ENCODE measurements at regions not wholly inside any gene's neighbourhood (a gene's known extent, or its start where the extent isn't known, plus 50 kb on each side); places are given as distances from the start of the nearest gene placed in this dataset.

DNA sequence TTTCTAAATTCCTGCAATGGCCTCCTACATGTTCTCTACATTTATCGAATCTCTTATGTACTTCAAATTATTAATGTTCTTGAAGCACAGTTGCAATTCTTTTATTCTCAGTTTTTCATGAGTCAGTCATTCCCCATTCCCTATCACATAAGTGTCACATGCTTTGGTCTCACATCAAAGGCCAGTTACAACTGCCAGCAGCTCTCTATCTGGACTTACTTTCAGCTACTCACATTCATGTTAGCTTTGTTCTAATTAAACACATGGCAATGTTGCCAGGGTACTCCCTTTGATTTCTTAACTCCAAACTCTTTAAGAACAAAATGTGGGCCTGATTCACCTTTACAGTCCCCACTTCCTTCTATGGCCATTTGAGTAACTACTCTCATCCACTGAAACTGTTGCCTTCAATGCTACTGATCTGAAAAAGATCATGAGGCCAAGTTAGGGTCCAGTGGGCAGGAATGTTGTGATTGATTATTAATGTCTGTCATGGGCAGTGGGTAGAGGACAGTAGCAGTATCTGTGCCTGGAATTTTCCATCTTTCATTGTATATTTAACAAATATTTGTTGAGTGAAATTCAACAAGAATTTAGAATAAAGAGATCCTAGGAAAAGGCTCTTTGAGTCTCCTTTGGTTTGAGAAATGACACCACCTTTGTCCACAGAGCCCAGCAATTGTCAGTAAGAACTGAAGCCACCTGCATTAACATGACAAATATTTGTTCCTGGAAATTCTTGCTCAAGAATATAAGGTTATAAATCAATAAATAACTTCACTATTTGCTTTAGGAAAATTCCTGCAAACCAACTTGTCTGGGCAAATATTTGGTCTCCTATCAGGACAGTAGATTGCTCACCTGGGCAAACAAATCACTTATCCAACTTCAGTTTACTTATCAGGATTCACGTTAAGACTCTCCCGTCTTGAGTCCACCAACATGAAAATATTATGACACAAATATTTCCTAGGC, 153.6 kb upstream of the SAMSN1 start:
- Histone ChIP-seq H3K27ac (no peak overlapping the region), H3K4me3 (no peak overlapping the region)

DNA sequence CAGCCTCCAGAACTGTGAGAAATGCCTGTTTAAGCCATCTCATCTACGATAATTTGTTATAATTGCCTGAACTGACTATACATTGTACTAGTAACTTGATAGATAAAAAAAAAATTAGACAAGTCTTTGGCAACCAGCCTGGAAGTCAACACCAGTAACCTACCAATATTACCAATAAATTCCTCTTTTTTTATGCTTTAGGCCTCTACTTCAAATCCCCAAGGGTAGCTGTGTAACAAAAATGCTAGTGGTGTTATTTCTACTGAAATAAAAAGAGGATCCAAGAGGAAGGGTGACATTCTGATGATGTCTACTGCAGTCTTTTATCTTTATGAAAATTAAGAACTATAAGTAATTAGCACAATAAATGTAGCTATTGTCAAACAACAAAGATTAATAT, 151.7 kb upstream of the SAMSN1 start:
- Histone ChIP-seq H3K4me3 (no peak overlapping the region), H3K27ac (no peak overlapping the region)

GRCh38 chr21:14694817-14695216, 148.7 kb upstream of the SAMSN1 start:
- no peak overlapping the region for H3K27ac ChIP-seq
- no peak overlapping the region for H3K4me3 ChIP-seq

DNA sequence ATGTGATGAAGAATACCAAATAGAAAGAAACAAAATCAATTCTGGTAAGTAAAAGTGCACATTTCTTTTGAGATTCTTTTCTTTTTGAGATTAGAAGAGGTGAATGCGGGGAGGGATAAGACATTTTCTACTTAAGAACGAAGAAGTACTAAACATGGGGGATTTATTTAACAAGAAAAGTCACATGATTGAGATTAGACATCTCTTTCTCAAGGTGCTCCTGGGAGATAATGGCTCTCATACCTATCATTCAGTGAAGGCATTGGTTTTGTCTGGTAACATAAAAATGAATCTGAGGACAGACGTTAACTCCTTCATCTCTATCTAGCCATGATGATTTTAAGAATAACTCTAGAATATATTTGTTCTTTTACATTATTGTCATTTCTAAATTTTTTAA, 147.9 kb upstream of the SAMSN1 start:
- Histone ChIP-seq H3K27ac (no peak overlapping the region), H3K4me3 (no peak overlapping the region)

- H3K27ac ChIP-seq: peak overlapping the region in 1 of 21 experiments; percentile 8
- H3K4me3 ChIP-seq: no peak overlapping the region
These were observed 145.8 kb upstream of the SAMSN1 start for GRCh38 chr21:14691914-14692313.

DNA sequence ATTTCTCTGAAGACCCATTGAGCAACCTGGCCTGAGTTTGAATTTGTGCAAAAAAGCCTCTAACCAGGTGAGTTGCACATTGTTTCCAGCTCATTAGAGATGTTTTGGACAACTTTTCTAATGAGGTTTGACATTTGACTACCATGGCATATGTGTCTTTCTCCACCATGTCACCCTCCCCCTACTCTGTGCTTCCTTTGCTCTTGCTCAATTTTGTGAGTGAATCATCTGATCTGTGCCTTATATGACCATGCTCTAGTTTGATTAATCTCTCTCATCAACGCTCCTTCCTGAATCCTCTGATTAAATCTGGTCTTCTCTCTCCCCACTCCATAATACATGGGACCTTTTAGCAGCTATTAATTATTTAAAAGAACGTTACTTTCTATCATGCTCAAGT, 144.8 kb upstream of the SAMSN1 start:
- no peak overlapping the region for H3K4me3 ChIP-seq

GRCh38 chr21:14688936-14689335, 142.8 kb upstream of the SAMSN1 start:
- Histone ChIP-seq H3K27ac (no peak overlapping the region), H3K4me3 (no peak overlapping the region)

More for the DNA sequence above, 144.8 kb upstream of the SAMSN1 start:
- no peak overlapping the region for H3K27ac ChIP-seq

DNA sequence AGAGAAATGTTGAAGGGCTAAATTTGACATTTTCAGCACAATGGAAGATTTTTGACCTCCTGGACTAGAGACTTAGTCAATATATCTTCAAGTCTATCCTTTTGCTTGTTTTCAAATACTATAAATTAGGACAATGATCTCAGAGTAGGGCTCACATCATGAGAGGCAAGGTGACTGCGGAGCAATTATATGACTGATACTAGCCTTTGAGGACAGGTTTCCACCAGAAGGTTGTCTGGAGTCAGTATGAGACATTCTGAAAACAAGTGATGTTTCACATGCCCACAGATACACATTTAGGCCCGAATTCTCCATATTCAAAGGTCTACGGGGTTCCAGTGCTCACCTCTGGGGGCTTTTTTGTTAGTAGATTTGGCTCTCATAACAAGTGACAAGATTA, 142.3 kb upstream of the SAMSN1 start:
- Histone ChIP-seq H3K27ac (peak overlapping the region in 1 of 21 experiments; percentile 8), H3K4me3 (no peak overlapping the region)

DNA sequence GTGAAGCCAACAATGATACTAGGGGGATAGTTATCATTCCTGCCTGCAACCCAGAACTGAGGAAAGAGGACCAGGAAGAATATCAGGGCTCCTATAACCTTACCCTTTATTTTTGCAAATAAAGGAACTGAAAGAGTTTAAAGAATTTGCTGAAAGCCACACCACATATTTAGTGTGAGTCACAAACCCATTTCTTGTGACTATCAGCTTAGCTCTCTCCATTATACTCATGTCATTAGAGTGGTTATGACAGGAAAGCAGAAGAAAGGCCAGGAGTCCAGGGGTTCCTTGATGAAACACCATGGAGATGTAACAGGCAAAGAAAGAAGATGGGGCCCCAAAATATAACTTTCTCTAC, 141.1 kb upstream of the SAMSN1 start:
- peak overlapping the region in 6 of 21 experiments; percentile 7 to 68 (median 50) for H3K27ac ChIP-seq

DNA sequence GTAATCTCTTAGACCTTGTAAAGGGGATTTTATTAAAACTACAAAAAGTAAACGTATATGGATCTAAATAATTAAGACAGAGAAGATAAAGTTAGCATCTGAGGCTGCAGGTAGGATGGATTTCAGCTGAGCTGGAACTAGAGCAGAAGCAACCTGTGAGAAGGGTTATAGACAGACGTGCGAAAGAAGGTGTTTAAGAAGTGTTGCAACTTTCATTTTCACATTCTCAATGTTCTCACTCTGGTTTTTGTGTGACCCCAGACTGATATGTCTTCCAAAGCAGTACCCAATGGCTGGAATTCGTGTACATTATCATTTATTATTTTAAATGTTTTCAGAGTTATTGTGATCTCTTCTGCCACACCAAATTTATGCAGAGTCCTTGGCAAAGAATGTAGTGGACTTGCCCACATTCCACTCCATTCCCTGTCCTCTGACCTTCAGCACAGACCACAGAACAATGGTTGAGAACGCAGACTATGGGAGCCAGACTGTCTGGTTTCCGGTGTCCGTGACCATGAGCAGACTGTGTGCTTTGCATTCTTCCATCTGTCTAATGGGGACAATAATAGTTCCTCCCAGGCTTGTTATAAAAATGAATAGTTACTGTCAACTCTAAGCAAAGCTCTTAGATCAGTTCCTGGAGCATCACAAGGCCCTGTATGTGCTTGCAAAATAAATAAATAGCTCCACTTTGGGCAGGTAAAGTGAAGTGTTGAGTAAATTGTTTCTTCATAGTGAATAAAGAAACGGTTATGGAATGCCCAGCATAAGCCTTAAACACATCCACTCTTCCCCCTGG, 140.6 kb upstream of the SAMSN1 start:
- no peak overlapping the region for H3K4me3 ChIP-seq

More for the DNA sequence above, 141.1 kb upstream of the SAMSN1 start:
- H3K4me3 ChIP-seq: no peak overlapping the region

GRCh38 chr21:14685568-14685967, 139.5 kb upstream of the SAMSN1 start:
- Histone ChIP-seq H3K4me3 (no peak overlapping the region), H3K27ac (peak overlapping the region in 5 of 21 experiments; percentile 17 to 63 (median 45))

More for the DNA sequence above, 140.6 kb upstream of the SAMSN1 start:
- H3K27ac ChIP-seq: peak overlapping the region in 8 of 21 experiments; percentile 7 to 68 (median 40)

GRCh38 chr21:14684071-14684470, 138.0 kb upstream of the SAMSN1 start:
- no peak overlapping the region for H3K27ac ChIP-seq

GRCh38 chr21:14683063-14683462, 136.9 kb upstream of the SAMSN1 start:
- H3K4me3 ChIP-seq: no peak overlapping the region
- H3K27ac ChIP-seq: no peak overlapping the region

More at GRCh38 chr21:14684071-14684470, 138.0 kb upstream of the SAMSN1 start:
- no peak overlapping the region for H3K4me3 ChIP-seq

DNA sequence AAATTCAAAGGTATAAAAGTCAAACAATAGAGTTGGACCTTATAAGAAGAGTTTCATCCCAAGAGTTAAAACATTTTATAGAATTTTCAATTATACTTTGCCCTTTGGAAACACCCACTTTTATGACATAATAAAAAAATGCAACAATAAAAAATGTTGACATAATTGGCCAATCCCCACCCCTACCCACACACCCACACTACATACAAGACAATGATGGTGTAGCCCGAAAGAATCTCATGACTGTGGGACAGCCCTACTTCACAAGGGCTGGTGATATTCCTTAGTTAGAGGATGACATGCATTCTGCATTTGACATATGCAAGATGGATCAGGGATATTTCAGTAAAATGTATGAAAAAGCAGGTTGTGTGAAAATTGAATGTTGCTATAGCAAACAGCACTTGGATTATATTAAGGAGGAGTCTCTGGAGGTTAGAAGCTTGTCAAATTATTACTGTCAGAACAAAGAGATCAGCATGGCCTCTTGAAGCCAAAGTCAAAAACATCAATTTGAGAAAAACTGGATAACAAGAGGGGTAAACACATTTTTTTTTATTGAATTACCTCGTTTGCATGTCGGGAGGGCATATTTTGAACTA, 133.0 kb upstream of the SAMSN1 start:
- Histone ChIP-seq H3K27ac (no peak overlapping the region), H3K4me3 (no peak overlapping the region)

DNA sequence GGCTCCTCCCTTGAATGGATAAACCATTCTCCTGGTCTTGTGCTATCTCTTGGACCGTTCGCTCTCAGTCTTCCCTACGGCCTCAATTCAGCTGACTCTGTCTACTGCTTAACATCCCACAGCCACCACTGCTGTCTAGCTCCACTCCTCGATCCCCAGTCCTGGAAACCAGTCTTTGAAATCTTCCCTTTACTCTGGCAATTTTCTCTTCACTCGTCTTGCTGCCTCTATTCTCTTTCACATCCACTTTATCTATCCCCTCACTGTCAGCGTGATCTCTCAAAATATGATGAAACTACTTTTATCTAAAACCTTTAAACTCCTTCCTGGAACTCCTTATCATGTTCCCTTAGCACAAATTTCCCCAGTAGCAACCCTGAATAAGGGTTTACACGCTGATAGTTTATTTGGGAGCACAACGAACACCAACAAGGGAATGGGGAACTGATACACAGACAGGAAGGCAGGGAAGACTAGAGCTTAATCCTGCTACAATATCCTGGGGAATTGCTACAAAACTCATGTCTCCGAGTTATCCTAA, 131.6 kb upstream of the SAMSN1 start:
- peak overlapping the region in 2 of 21 experiments; percentile 88 to 90 for H3K27ac ChIP-seq
- no peak overlapping the region for H3K4me3 ChIP-seq

DNA sequence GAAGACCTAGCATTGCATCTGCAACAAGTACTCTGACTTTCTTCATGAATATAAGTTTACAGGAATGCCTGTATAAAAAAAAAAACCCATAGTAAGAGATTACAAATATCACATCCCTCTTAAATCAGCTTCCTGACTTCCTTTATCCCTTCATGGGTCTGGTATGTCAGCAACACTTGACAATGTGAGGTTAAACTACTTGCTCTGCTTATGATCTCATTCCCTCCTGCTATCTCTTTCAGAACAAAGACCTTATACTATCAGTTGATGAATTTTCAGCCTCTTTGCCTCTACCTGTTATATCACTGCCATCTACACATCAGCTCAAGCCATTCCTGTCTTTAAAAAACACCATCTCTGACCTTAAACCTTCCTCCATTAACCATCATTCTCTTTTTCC, 130.9 kb upstream of the SAMSN1 start:
- Histone ChIP-seq H3K4me3 (no peak overlapping the region), H3K27ac (peak overlapping the region in 9 of 21 experiments; percentile 50 to 90 (median 67))

DNA sequence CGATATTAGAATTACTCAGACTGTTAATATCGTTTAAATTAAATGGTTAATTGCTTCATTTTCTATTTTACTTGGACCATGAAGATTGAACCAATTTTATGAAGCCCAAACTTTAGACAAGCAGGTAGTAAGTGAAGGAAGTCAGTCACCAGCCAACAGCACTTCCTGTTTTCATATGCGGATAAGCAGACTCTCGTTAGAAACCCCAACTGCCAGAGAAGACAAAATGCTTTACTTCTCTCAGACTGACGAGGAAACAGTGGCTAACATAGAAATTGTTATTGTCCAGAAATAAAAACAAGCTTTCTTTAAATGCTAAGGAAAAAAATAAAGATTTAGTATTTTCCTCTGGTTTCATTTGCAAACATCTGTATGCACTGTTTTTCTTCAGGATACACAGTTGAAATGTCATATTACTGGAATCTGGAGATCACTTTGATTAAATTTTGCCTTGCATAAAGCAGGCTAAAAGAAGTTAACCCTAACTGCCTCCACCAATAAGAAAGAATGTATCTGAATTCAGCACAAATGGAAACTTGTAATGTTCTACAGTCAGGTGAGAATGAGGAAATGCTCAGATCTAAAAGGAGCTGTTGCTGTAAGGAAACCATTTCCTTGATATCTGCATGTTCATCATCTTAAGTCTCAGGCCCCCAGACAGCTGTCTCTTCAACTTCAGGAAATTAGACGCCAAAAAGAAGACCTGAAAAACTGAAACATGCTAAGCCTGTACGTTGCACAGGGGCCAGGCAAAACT, 129.8 kb upstream of the SAMSN1 start:
- Histone ChIP-seq H3K4me3 (no peak overlapping the region), H3K27ac (peak overlapping the region in 13 of 21 experiments; percentile 14 to 90 (median 66))

- Histone ChIP-seq H3K4me3 (no peak overlapping the region), H3K27ac (no peak overlapping the region)
These were observed 127.5 kb upstream of the SAMSN1 start for GRCh38 chr21:14673649-14674048.

DNA sequence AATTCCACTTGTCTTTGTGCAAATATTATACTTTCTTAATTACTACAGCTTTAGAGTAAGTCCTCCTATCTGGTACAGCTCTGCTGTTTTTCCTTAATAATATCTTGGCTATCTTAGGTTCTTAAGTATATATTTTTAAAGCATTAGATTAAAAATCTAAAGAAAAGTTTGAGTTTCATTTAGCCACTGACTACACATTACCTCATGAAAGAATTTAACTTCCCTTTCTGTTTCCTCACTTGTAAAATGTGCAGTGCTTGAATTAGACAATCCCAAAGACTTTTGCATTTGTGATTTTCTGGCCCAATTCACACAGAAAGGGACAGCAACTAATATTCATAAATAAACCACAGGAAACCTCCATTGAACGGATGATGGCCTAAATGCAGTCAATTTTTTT, 126.4 kb upstream of the SAMSN1 start:
- Histone ChIP-seq H3K27ac (no peak overlapping the region), H3K4me3 (no peak overlapping the region)
